ENCODE measurements at regions not wholly inside any gene's neighbourhood (a gene's known extent, or its start where the extent isn't known, plus 50 kb on each side); places are given as distances from the start of the nearest gene placed in this dataset.

DNA sequence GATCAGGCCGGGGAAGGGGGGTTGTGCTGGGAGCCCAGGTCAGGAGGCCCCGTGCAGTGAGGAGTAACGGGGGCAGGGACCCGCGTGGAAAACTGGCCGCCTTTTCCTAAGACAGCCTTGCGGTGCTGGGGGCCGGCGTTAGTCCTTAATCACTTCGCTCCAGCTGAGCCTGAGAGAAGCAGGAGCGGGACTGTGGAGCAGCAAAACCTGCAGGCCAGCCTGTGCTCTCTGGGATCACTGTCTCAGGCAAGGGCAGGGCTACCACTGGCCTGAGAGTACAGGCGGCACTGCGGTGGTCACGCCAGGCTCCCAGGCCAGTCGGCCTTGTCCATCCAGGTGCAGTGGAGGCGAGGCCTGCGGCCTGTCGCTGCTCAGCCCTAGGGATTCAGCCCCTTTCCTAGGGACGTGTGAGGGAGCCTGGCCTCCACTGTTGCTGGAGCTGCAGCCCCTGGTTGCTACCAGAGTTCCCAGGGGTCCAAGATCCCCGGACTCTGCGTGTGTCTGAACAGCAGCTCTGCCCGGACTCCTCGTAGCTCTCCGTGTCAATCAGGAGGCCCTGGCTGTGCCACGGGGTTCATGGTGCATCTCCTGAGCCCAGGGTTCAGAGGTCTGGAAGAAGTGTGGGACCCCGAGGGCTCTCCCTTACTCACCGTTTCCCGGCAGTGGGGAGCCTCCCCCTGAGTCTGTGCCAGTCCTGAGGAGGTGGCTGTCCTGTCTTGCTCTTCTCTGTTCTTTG lies 2141.7 kb upstream of the TENM3 start:
- TF ChIP-seq, protein P1, sequence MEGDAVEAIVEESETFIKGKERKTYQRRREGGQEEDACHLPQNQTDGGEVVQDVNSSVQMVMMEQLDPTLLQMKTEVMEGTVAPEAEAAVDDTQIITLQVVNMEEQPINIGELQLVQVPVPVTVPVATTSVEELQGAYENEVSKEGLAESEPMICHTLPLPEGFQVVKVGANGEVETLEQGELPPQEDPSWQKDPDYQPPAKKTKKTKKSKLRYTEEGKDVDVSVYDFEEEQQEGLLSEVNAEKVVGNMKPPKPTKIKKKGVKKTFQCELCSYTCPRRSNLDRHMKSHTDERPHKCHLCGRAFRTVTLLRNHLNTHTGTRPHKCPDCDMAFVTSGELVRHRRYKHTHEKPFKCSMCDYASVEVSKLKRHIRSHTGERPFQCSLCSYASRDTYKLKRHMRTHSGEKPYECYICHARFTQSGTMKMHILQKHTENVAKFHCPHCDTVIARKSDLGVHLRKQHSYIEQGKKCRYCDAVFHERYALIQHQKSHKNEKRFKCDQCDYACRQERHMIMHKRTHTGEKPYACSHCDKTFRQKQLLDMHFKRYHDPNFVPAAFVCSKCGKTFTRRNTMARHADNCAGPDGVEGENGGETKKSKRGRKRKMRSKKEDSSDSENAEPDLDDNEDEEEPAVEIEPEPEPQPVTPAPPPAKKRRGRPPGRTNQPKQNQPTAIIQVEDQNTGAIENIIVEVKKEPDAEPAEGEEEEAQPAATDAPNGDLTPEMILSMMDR (IDR thresholded peaks at IDR 0.05; ENCODE audit: borderline replicate concordance, extremely low read depth, low read length, poor library complexity, severe bottlenecking), result no peak
- TF ChIP-seq EZH2 (IDR thresholded peaks at IDR 0.05; ENCODE audit: borderline replicate concordance, low read depth, low read length, severe bottlenecking), result no peak
